Fibroblast of lung (primary cell): ENCODE measurements at regions not wholly inside any gene's neighbourhood (a gene's known extent, or its start where the extent isn't known, plus 50 kb on each side); places are given as distances from the start of the nearest gene placed in this dataset.

Experiments used
- DNase-seq, 2 donors: peaks; one replicate each; pipeline versions ENCODE4 v3.0.0 to v3.0.0-alpha.2; 2010; ENCODE audit warnings: low read depth in 2 of 2
- H2AFZ ChIP-seq: 2 replicates; pipeline ENCODE4 v1.5.1; 2012; ENCODE audit warnings: low read length, control low read depth, inconsistent platforms
- H3K27ac ChIP-seq: 2 replicates; pipeline ENCODE4 v1.5.1; 2011; ENCODE audit warnings: low read length, control low read depth; ENCODE audit not compliant: insufficient read depth
- H3K27me3 ChIP-seq: 2 replicates; pipeline ENCODE4 v1.5.1; 2011; ENCODE audit warnings: mild to moderate bottlenecking, low read length; ENCODE audit not compliant: control insufficient read depth, insufficient read depth
- H3K36me3 ChIP-seq: 2 replicates; pipeline ENCODE4 v1.5.1; 2011; ENCODE audit warnings: low read length; ENCODE audit not compliant: control insufficient read depth, insufficient read depth
- H3K4me1 ChIP-seq: 2 replicates; pipeline ENCODE4 v1.5.1; 2011; ENCODE audit warnings: low read length; ENCODE audit not compliant: control insufficient read depth, insufficient read depth; ENCODE audit errors: extremely low read depth
- H3K4me2 ChIP-seq: 2 replicates; pipeline ENCODE4 v1.5.1; 2011; ENCODE audit warnings: low read length, control low read depth; ENCODE audit not compliant: insufficient read depth; ENCODE audit errors: extremely low read depth
- H3K4me3 ChIP-seq, 4 experiments: fragments of 200-600 bp in 1 of 4; sonication (generic) in 1 of 4; replicated peaks in 1 of 4; 2 replicates each; pipeline ENCODE4 v1.5.1; 2011 to 2016; ENCODE audit warnings: low read length in 4 of 4, low read depth in 3 of 4, mild to moderate bottlenecking in 3 of 4, control low read depth in 2 of 4, inconsistent platforms in 1 of 4, mixed read lengths in 1 of 4; ENCODE audit not compliant: insufficient read depth in 1 of 4; ENCODE audit errors: control extremely low read depth in 1 of 4
- H3K79me2 ChIP-seq: 2 replicates; pipeline ENCODE4 v1.5.1; 2012; ENCODE audit warnings: mild to moderate bottlenecking, low read length, inconsistent platforms; ENCODE audit not compliant: control insufficient read depth, insufficient read depth
- H3K9ac ChIP-seq: 2 replicates; pipeline ENCODE4 v1.5.1; 2011; ENCODE audit warnings: mild to moderate bottlenecking, low read length, control low read depth; ENCODE audit not compliant: insufficient read depth
- H3K9me3 ChIP-seq: 2 replicates; pipeline ENCODE4 v1.5.1; 2012; ENCODE audit warnings: low read depth, low read length; ENCODE audit not compliant: control insufficient read depth, insufficient read depth
- H4K20me1 ChIP-seq: 2 replicates; pipeline ENCODE4 v1.5.1; 2011; ENCODE audit warnings: low read length; ENCODE audit not compliant: control insufficient read depth, insufficient read depth; ENCODE audit errors: extremely low read depth
- EZH2 ChIP-seq: IDR thresholded peaks from 2 replicates; pipeline ENCODE4 v1.5.1; 2012; ENCODE audit warnings: low read length, control low read depth, mild to moderate bottlenecking; ENCODE audit errors: missing control alignments
- TF ChIP-seq, protein P1 (sequence below), 2 donors: IDR thresholded peaks in 1 of 2; conservative IDR thresholded peaks in 1 of 2; 1 replicate in 1 of 2; 2 replicates in 1 of 2; pipeline ENCODE4 v1.5.1; 2011 to 2012; ENCODE audit warnings: low read length in 2 of 2, control low read depth in 1 of 2, inconsistent platforms in 1 of 2, low read depth in 1 of 2, mild to moderate bottlenecking in 1 of 2

DNA sequence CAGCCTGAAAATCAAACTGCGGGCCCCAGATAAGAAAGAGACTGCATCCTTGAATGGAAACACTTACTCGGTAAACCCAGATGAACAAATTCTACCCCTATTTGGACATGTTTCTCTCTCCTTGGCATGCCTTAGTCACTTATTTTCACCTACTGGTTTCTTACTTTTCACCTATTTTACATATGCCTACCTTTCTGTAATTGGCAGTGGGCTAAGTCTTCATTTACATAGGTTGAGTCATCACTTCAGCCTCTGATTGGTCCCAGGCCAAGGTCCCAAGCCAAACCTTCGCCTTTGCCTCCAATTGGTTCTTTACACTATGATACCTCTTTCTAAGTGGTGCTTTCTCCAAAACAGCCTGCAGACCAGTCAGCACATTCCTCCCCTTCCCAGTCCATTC lies 111.3 kb downstream of the DYRK2 start:
- Histone ChIP-seq H3K27me3 (no peaks in the 10 kb centered on the region), H3K4me2 (no peak overlapping the region), H3K36me3 (no peaks in the 10 kb centered on the region), H4K20me1 (no peaks in the 10 kb centered on the region), H3K27ac (no peak overlapping the region), H2AFZ (no peak overlapping the region), H3K9ac (no peak overlapping the region), H3K79me2 (no peaks in the 10 kb centered on the region), H3K9me3 (no peaks in the 10 kb centered on the region), H3K4me3 (no peak overlapping the region), H3K4me1 (no peaks in the 10 kb centered on the region)
- TF ChIP-seq EZH2: no peak
- TF ChIP-seq, protein P1, sequence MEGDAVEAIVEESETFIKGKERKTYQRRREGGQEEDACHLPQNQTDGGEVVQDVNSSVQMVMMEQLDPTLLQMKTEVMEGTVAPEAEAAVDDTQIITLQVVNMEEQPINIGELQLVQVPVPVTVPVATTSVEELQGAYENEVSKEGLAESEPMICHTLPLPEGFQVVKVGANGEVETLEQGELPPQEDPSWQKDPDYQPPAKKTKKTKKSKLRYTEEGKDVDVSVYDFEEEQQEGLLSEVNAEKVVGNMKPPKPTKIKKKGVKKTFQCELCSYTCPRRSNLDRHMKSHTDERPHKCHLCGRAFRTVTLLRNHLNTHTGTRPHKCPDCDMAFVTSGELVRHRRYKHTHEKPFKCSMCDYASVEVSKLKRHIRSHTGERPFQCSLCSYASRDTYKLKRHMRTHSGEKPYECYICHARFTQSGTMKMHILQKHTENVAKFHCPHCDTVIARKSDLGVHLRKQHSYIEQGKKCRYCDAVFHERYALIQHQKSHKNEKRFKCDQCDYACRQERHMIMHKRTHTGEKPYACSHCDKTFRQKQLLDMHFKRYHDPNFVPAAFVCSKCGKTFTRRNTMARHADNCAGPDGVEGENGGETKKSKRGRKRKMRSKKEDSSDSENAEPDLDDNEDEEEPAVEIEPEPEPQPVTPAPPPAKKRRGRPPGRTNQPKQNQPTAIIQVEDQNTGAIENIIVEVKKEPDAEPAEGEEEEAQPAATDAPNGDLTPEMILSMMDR (conservative IDR thresholded peaks at IDR 0.05 in 1 of 2, IDR thresholded peaks at IDR 0.05 in 1 of 2; ENCODE audit: low read depth in 1 of 2, low read length in 2 of 2): no peak
- DNase-seq: no peak

DNA sequence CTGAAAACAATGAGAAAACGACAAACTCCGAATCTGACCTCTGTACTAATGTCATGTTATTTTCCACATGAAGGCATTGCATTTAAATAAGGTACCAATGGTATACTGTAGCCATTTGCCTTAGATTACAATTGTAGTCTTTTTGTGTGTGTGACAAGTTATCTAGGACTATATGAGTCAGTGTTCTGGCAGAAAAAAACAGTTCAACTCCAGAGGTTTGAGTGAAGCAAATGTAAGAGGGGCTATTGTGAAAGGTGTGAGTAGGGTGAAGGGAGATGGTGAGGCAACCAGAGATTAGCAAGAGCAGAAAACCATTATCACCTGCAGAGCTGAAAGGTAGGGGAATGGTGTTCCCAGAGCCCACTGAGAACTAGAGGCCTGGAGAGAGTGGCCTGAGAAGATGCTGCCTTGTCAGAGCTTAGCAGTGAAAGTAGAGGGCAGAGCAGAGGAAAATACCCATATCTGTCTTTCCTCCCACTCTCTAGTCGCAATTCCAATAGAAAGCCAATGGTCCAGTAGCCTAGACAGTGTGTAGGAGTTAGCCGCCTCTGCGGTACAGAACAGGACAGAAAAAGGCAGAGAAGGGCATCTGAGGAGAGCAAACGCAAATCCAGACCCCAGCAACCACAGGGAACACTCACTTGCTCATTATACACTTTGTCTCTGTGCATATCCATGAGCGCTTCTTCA lies 112.2 kb downstream of the DYRK2 start:
- Histone ChIP-seq H3K27ac (no peak overlapping the region), H3K36me3 (no peaks in the 10 kb centered on the region), H3K79me2 (no peaks in the 10 kb centered on the region), H3K4me2 (no peak overlapping the region), H2AFZ (no peak overlapping the region), H3K27me3 (no peaks in the 10 kb centered on the region), H3K9ac (no peak overlapping the region), H3K9me3 (no peaks in the 10 kb centered on the region), H3K4me3 (no peak overlapping the region), H3K4me1 (no peaks in the 10 kb centered on the region), H4K20me1 (no peaks in the 10 kb centered on the region)
- TF ChIP-seq EZH2: no peak
- TF ChIP-seq, protein P1 (conservative IDR thresholded peaks at IDR 0.05 in 1 of 2, IDR thresholded peaks at IDR 0.05 in 1 of 2; ENCODE audit: low read depth in 1 of 2, low read length in 2 of 2): no peak
- peak in 1 of 2 donors; percentile 26 for DNase-seq

DNA sequence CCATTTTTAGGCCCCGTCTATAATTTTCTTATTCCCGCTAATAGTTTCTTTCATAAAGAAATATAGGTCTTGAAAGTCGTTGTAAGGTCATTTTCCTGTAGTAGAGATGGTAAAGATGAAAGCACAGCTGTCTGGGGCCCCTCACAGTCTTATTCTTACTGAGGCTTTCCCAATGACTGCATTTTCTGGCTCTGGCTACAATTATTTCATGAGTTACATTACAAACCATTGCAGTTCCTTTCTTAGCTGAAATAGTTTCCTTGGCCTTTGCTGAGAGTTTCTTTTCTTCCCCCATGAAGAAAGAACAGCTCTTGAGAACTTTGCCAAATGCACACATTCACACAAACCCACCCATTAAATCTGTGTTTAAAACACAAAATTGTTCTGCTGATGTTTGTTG lies 113.0 kb downstream of the DYRK2 start:
- H3K27me3 ChIP-seq: no peaks in the 10 kb centered on the region
- no peak overlapping the region for H3K4me3 ChIP-seq
- no peak overlapping the region for H2AFZ ChIP-seq
- H3K4me1 ChIP-seq: peaks cover 2% of the 10 kb centered on the region
- no peak overlapping the region for H3K27ac ChIP-seq
- H3K79me2 ChIP-seq: no peaks in the 10 kb centered on the region
- no peak for DNase-seq
- H3K9ac ChIP-seq: no peak overlapping the region
- no peaks in the 10 kb centered on the region for H4K20me1 ChIP-seq
- no peak for TF ChIP-seq EZH2
- TF ChIP-seq, protein P1 (conservative IDR thresholded peaks at IDR 0.05 in 1 of 2, IDR thresholded peaks at IDR 0.05 in 1 of 2; ENCODE audit: low read depth in 1 of 2, low read length in 2 of 2): no peak
- H3K4me2 ChIP-seq: no peak overlapping the region
- no peaks in the 10 kb centered on the region for H3K36me3 ChIP-seq
- H3K9me3 ChIP-seq: no peaks in the 10 kb centered on the region
